GM12873 (cell line): ENCODE measurements at regions not wholly inside any gene's neighbourhood (a gene's known extent, or its start where the extent isn't known, plus 50 kb on each side); places are given as distances from the start of the nearest gene placed in this dataset.

ENCODE experiments used
- TF ChIP-seq, protein P1 (sequence below): IDR thresholded peaks from 2 replicates; pipeline ENCODE4 v1.5.1; 2012; ENCODE audit warnings: low read depth, mild to moderate bottlenecking, moderate library complexity, low read length, control low read depth; ENCODE audit not compliant: insufficient read depth; ENCODE audit errors: missing control alignments

DNA sequence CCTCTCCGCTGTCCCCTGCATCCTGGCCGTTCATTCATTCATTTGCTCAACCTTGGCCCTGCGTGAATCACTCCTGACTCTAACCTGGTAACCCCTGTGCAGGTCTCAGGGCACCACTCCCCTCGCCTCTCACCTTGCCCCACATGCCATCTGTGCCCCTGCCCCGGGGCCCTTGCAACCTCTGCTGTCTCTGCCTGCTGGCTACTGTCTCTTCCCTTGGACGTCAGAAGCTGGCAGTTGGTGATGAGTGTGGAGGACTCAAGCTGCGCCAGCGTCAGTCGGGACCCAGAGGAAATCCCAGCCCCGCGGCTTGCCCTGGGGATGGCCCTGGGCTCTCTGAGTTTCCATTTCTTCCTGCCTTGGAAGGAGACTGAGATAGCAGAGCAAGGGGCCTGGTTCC lies 154.9 kb downstream of the OLFM1 start:
- TF ChIP-seq, protein P1, sequence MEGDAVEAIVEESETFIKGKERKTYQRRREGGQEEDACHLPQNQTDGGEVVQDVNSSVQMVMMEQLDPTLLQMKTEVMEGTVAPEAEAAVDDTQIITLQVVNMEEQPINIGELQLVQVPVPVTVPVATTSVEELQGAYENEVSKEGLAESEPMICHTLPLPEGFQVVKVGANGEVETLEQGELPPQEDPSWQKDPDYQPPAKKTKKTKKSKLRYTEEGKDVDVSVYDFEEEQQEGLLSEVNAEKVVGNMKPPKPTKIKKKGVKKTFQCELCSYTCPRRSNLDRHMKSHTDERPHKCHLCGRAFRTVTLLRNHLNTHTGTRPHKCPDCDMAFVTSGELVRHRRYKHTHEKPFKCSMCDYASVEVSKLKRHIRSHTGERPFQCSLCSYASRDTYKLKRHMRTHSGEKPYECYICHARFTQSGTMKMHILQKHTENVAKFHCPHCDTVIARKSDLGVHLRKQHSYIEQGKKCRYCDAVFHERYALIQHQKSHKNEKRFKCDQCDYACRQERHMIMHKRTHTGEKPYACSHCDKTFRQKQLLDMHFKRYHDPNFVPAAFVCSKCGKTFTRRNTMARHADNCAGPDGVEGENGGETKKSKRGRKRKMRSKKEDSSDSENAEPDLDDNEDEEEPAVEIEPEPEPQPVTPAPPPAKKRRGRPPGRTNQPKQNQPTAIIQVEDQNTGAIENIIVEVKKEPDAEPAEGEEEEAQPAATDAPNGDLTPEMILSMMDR, result no peak

DNA sequence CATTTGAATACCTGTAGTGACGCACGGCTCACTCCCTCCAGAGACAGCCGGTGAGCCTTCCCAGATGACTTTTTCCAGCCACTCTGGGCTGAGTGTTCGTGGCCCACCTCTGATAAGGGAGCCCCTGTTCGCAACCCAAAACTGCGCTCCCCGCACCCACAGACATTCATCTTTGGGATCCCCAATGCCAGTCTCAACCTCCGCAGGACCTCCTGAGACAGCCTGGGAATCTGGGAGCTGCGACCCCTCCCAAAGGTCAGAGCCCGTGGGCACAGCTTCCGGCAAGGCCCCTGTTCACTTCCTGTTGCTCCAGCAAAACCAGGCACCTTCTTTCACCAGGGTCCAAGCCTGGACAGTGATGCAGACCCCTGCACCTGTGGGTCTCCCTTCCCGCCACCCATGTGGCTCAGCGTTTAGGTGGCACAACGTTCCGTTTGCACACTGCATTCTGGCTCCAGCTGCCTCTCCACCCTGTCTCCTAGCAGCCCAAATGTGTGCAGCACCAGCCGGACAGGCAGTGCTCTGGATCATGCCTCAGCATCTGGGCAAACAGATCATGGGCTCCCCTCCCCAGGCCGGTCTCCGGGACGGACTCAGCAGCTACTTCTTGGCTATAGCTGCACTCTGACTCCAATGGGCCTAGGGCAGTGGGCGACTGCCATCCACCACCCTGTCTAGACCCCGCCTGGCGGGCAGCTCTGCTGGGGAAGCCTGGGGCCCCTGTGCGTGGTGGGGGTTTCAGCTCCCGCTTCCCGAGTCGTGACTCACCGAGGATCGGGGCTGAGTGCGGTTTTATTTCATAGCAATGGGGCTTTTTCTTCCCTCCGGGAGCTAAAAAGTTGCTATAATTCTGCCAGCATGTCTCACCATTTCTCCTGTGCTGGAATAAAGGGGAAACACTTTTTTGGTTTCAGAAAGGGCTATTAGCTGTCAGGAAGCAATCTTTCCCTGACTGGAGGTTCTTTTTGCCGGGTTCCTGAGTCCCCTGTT lies 156.0 kb downstream of the OLFM1 start:
- TF ChIP-seq, protein P1, result no peak

DNA sequence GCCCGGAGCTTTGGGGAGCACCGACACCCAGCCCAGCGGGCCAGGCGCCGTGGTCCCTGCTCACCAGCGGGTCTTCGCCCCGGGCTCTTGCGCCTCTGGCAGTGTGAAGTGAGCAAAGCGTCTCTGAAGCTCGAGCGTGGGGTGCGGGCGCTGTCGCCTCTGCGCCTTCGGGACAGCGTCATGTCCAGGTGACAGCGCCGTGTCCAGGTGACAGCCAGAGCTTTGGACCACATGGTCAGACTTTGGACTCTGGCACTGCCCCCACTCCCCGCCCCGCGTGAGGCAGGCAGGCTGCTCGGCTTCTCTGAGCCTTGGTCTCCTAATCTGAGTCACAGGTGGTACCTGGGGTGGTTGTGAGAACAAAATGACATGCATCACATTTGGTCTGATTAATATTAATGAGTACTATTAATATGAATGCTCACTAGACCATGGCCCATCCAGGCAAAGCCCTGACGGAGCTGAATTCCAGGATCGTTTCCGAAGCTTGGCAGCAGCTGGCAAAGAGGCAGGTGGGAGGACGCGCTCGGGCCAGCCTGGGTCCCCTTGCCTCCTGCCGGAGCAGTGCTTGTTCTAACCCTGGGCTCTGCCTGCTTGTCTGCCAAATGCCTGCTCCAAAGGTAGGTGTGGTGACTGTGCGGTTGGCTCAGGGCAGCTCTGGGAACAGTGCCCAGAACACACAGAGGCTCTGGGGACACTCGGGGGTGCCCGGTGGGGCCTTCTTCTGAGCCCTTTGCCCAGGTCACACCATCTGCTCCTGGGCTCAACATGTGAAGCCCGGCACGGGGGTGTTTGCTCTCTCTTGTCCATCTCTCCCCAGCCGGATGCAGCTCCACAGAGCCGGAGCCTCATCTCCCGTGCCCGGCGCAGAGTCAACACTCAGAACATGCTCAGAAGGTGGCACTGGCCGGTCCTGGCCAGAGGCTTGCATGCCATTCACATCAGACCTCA lies 157.1 kb downstream of the OLFM1 start:
- TF ChIP-seq, protein P1, result no peak

DNA sequence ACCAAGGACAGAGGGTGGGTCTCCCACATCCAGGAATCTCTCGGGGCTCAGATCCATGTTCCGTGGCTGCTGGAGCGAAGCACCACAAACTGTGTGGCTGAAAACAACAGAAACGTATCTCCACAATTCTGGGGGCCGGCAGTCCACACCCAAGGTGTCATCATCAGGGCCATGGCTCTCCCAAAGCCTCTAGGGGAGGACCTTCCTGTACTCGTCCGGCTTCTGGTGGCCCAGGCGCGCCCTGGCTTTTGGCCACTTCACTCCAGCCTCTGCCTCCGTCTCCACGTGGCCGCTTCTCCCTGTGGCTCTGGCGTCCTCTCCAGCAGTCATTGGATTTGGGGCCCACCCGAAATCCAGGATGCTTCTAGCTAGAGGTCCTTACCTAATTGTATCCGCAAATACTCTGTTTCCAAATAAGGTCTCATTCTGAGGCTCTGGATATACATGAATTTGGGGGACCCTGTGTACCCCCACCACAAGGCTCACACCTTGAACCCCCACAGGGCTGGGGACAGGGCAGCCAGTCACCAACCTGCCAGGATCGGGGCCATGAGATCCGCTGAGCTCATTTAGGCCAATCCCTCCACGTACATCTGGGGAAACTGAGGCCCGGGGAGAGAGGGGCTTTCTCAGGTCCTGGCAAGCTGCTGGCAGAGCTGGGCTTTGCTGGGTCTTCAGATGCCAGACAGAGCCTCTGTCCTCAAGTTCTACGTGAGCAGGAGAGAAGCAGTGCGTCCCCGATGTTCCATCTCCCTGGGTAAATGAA lies 158.2 kb downstream of the OLFM1 start:
- TF ChIP-seq, protein P1, result no peak

DNA sequence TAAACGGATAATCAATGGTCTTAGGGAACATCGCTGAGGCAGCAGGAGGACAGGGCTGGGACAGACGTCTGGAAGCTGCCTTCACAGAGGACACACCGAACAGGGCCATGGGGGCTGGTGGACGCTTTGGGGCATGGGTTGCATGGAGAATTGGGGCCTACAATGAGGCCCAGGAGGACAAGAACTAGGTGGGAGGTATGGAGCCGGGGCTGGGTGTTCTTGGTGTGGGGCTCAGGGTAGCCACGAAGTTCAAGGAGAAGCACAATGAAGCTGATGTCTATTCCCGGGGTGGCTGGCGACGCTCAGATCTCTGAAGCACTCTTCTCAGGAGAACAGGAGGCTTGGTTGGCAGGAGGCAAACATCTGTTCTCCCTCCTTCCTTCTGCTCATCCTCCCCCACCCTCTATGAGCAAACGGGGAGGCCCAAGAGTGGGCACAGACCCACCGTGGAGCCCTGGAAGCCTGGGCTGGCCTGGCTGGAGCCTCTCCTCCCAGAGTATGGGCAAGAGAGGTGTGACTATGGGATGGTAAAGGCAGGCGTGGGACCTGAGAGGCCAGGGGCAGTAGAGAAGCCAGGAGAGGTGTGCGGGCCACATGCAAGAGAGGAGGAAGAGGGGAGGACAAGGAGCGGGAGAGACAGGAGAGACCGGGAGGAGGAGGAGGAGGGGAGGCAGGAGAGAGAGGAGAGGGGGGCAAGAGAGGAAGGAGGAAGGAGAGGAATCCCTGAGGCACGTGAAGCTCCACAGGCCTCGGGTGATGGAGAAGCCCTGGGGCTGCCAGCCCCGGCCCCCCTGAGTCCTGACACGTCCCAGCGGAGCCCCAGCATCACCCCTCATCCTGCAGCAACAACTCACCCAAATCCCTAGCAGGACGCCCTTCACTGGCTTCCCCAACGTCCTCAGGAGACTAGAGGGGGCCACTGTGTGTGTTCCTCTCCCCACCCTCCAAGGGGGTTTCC lies 159.1 kb downstream of the OLFM1 start:
- TF ChIP-seq, protein P1, result no peak

DNA sequence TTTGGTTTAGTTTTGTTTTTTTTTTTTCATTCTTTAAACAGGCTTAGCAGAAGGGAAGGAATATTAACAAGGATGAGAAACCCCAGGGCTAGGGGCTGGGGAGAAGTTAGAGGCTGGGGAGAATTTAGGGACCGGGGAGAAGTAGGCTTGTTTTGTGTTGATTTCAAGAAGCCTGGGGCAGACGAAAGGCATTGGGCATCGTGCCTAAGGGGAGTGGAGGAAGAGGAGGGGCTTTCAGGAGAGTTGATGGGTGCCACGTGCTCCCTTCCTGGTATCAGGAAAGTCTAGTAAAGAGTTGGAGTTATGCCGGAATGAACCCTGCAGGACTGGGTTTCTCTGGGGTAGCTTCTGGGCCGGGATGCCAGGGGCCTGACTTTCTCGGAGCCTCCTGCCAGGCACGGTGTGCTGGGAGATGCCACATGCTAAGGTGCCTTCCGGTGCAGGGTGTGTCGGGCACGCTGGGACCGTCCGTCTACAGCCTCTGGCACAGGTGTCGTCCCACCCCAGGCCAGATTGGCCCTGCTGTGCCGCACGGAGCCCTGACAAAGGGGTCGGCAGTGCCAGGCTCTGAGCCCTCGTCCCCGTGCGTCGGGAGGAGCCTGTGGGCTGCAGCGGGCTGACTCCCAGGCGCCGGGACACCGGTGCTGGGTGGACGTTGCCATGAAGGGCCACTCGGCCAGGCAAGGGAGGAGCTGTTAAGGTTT lies 159.9 kb downstream of the OLFM1 start:
- TF ChIP-seq, protein P1, result no peak
